IMR-90 (cell line): ENCODE measurements at regions not wholly inside any gene's neighbourhood (a gene's known extent, or its start where the extent isn't known, plus 50 kb on each side); places are given as distances from the start of the nearest gene placed in this dataset.
A peak's percentile ranks its signal among the peaks of the same experiment; 100 is the strongest.

Source experiments
- ATAC-seq: fragments of 200-7000 bp; cut with Tn5 transposase; 2 replicates; pipeline ENCODE4 v1.9.1; 2020; ENCODE audit warnings: low read depth, mild to moderate bottlenecking, moderate library complexity
- BruUV-seq: library from RNA; stranded (reverse); fragments of 400-500 nt; replicated peaks from 2 replicates; lab custom pipeline; 2021; lab: Mats Ljungman, UMichigan
- CTCF ChIA-PET: fragments of 300-600 bp; formaldehyde crosslinking; extraction: SDS; loops from one replicate; lab custom pipeline; 2021; ENCODE audit warnings: antibody characterized with exemption; lab: Yijun Ruan, JAX
- POLR2A ChIA-PET: fragments of 300-600 bp; sonication (Branson Sonifier 250); formaldehyde crosslinking; loops from one replicate; lab custom pipeline; 2022; ENCODE audit warnings: antibody characterized with exemption; ENCODE audit not compliant: unreplicated experiment; lab: Charles Lee
- DNase-seq: peaks from one replicate; pipeline ENCODE4 v3.0.0; 2013
- H2AFZ ChIP-seq: replicated peaks from 2 replicates; pipeline ENCODE3; 2013; ENCODE audit warnings: low read length, mild to moderate bottlenecking; ENCODE audit not compliant: poor library complexity
- H2AK5ac ChIP-seq: 2 replicates; pipeline ENCODE4 v1.6.1; 2013; ENCODE audit warnings: low read depth, low read length, inconsistent platforms
- H2AK9ac ChIP-seq: replicated peaks from 2 replicates; pipeline ENCODE3; 2013; ENCODE audit warnings: mild to moderate bottlenecking, low read depth, low read length, moderate library complexity; ENCODE audit not compliant: poor library complexity
- H2BK120ac ChIP-seq: 2 replicates; pipeline ENCODE4 v1.6.1; 2013; ENCODE audit warnings: low read depth, low read length, inconsistent platforms
- H2BK15ac ChIP-seq: 3 replicates; pipeline ENCODE4 v1.6.1; 2013; ENCODE audit warnings: low read depth, low read length, inconsistent platforms
- H2BK20ac ChIP-seq: 2 replicates; pipeline ENCODE4 v1.6.1; 2013; ENCODE audit warnings: low read depth, mild to moderate bottlenecking, inconsistent platforms, low read length, moderate library complexity
- H2BK5ac ChIP-seq: 2 replicates; pipeline ENCODE4 v1.6.1; 2013; ENCODE audit warnings: mild to moderate bottlenecking, low read depth, low read length, inconsistent platforms; ENCODE audit not compliant: poor library complexity, severe bottlenecking
- H3K14ac ChIP-seq: replicated peaks from 2 replicates; pipeline ENCODE4 v1.6.1; 2013; ENCODE audit warnings: low read depth, low read length, inconsistent platforms
- H3K18ac ChIP-seq: 2 replicates; pipeline ENCODE4 v1.6.1; 2013; ENCODE audit warnings: low read depth, low read length, control low read depth
- H3K23ac ChIP-seq: 2 replicates; pipeline ENCODE4 v1.6.1; 2013; ENCODE audit warnings: low read depth, low read length, inconsistent platforms
- H3K27ac ChIP-seq: 2 replicates; pipeline ENCODE4 v1.5.1; 2013; ENCODE audit warnings: mild to moderate bottlenecking, control low read depth, low read length; ENCODE audit not compliant: insufficient read depth
- H3K27me3 ChIP-seq: 2 replicates; pipeline ENCODE4 v1.6.1; 2013; ENCODE audit warnings: low read length; ENCODE audit not compliant: control insufficient read depth, insufficient read depth
- H3K36me3 ChIP-seq: 2 replicates; pipeline ENCODE4 v1.6.1; 2013; ENCODE audit warnings: low read length, mixed read lengths; ENCODE audit not compliant: control insufficient read depth, insufficient read depth
- H3K4ac ChIP-seq: 2 replicates; pipeline ENCODE4 v1.6.1; 2013; ENCODE audit warnings: low read depth, low read length, inconsistent platforms
- H3K4me1 ChIP-seq: 2 replicates; pipeline ENCODE4 v1.6.1; 2013; ENCODE audit warnings: low read length, mixed read lengths; ENCODE audit not compliant: control insufficient read depth, insufficient read depth
- H3K4me2 ChIP-seq: 2 replicates; pipeline ENCODE4 v1.6.1; 2013; ENCODE audit warnings: low read depth, mild to moderate bottlenecking, control low read depth, low read length, moderate library complexity
- H3K4me3 ChIP-seq: 2 replicates; pipeline ENCODE4 v1.5.1; 2013; ENCODE audit warnings: low read depth, mild to moderate bottlenecking, control low read depth, low read length, moderate library complexity; ENCODE audit not compliant: insufficient read depth
- H3K56ac ChIP-seq: 2 replicates; pipeline ENCODE4 v1.6.1; 2013; ENCODE audit warnings: low read length, inconsistent platforms; ENCODE audit not compliant: insufficient read depth; ENCODE audit errors: extremely low read depth
- H3K79me1 ChIP-seq, 2 experiments: 2 replicates each; pipeline ENCODE4 v1.6.1; 2013; ENCODE audit warnings: low read length in 2 of 2, inconsistent platforms in 1 of 2, low read depth in 1 of 2
- H3K9ac ChIP-seq: 2 replicates; pipeline ENCODE4 v1.6.1; 2013; ENCODE audit warnings: low read depth, low read length, control low read depth
- H3K9me1 ChIP-seq: 2 replicates; pipeline ENCODE4 v1.6.1; 2013; ENCODE audit warnings: low read length, inconsistent platforms; ENCODE audit not compliant: insufficient read depth
- H3K9me3 ChIP-seq: 2 replicates; pipeline ENCODE4 v1.6.1; 2013; ENCODE audit warnings: low read length; ENCODE audit not compliant: control insufficient read depth, insufficient read depth
- H4K20me1 ChIP-seq: 2 replicates; pipeline ENCODE4 v1.6.1; 2013; ENCODE audit warnings: low read length, inconsistent platforms; ENCODE audit not compliant: insufficient read depth
- H4K5ac ChIP-seq: 2 replicates; pipeline ENCODE4 v1.6.1; 2013; ENCODE audit warnings: mild to moderate bottlenecking, low read depth, low read length, control low read depth
- H4K8ac ChIP-seq, 2 experiments: 2 replicates each; pipeline ENCODE4 v1.6.1; 2013; ENCODE audit warnings: low read depth in 2 of 2, low read length in 2 of 2, control low read depth in 1 of 2, inconsistent platforms in 1 of 2
- H4K91ac ChIP-seq: 2 replicates; pipeline ENCODE4 v1.6.1; 2013; ENCODE audit warnings: low read depth, low read length, inconsistent platforms; ENCODE audit not compliant: insufficient read depth
- BHLHE40 ChIP-seq: fragments of 150-350 bp; IDR thresholded peaks from 2 replicates; pipeline ENCODE4 v1.6.1; 2016; ENCODE audit warnings: mild to moderate bottlenecking, low read depth, low read length
- CEBPB ChIP-seq: IDR thresholded peaks from 2 replicates; pipeline ENCODE4 v1.6.1; 2012; ENCODE audit warnings: low read depth, low read length, improper control_type of control experiment
- CHD1 ChIP-seq: IDR thresholded peaks from 2 replicates; pipeline ENCODE4 v1.6.1; 2012; ENCODE audit warnings: low read depth, low read length, improper control_type of control experiment
- CTCF ChIP-seq: conservative IDR thresholded peaks from 2 replicates; pipeline ENCODE4 v1.5.1; 2012; ENCODE audit warnings: mild to moderate bottlenecking, low read depth, low read length, improper control_type of control experiment
- ELK1 ChIP-seq: fragments of 150-350 bp; IDR thresholded peaks from 2 replicates; pipeline ENCODE4 v1.6.1; 2016; ENCODE audit warnings: low read depth, mild to moderate bottlenecking, low read length, moderate library complexity, borderline replicate concordance
- FOS ChIP-seq: fragments of 150-350 bp; IDR thresholded peaks from 2 replicates; pipeline ENCODE4 v1.6.1; 2016; ENCODE audit warnings: low read depth, low read length
- MAFK ChIP-seq: IDR thresholded peaks from 2 replicates; pipeline ENCODE4 v1.6.1; 2012; ENCODE audit warnings: low read depth, low read length, improper control_type of control experiment
- MAZ ChIP-seq: IDR thresholded peaks from 2 replicates; pipeline ENCODE4 v1.6.1; 2012; ENCODE audit warnings: low read depth, mild to moderate bottlenecking, low read length, improper control_type of control experiment, moderate library complexity, borderline replicate concordance
- MXI1 ChIP-seq: IDR thresholded peaks from 2 replicates; pipeline ENCODE4 v1.6.1; 2012; ENCODE audit warnings: low read depth, mild to moderate bottlenecking, low read length, moderate library complexity, borderline replicate concordance
- NFE2L2 ChIP-seq: fragments of 150-350 bp; IDR thresholded peaks from 2 replicates; pipeline ENCODE4 v1.6.1; 2016; ENCODE audit warnings: low read depth, mild to moderate bottlenecking, low read length
- POLR2A ChIP-seq: IDR thresholded peaks from 2 replicates; pipeline ENCODE4 v1.6.1; 2012; ENCODE audit warnings: mild to moderate bottlenecking, low read depth, low read length
- RAD21 ChIP-seq: IDR thresholded peaks from 2 replicates; pipeline ENCODE4 v1.6.1; 2012; ENCODE audit warnings: low read length, improper control_type of control experiment
- RCOR1 ChIP-seq: IDR thresholded peaks from 2 replicates; pipeline ENCODE4 v1.6.1; 2012; ENCODE audit warnings: mild to moderate bottlenecking, low read length, improper control_type of control experiment; ENCODE audit not compliant: insufficient replicate concordance
- RFX5 ChIP-seq: IDR thresholded peaks from 2 replicates; pipeline ENCODE4 v1.8.0; 2012; ENCODE audit warnings: low read depth, mild to moderate bottlenecking, low read length, moderate library complexity
- USF2 ChIP-seq: fragments of 150-350 bp; IDR thresholded peaks from 2 replicates; pipeline ENCODE4 v1.6.1; 2017; ENCODE audit warnings: mild to moderate bottlenecking, antibody characterized with exemption, low read length, low read depth
- WGBS, 2 experiments: methylation state at CpG; one replicate each; pipeline versions ENCODE4 v1.1.5 to v1.1.7; 2013; ENCODE audit warnings: missing lambda C conversion rate in 2 of 2; ENCODE audit not compliant: insufficient read length in 1 of 2; ENCODE audit errors: extremely low coverage in 2 of 2; 5-methylcytosine and 5-hydroxymethylcytosine counted together
- dilution Hi-C: fragments of 300-500 bp; cut with HindIII; formaldehyde crosslinking; loops from one replicate; pipeline ENCODE4 v1.14.3; 2018; ENCODE audit warnings: low sequenced_read_pairs; ENCODE audit not compliant: unreplicated experiment
- in situ Hi-C: fragments of 300-500 bp; cut with MboI; formaldehyde crosslinking; loops from 3 replicates; pipeline ENCODE4 v1.14.3; 2019; ENCODE audit warnings: low sequenced_read_pairs, inconsistent platforms, mixed read lengths
- intact Hi-C: fragments of 100-400 bp; cut with micrococcal nuclease; formaldehyde crosslinking; loops from 2 replicates; pipeline ENCODE4 v1.10.0; 2022

GRCh38 chr6:170098428-170099170 lies 192.3 kb downstream of the DLL1 start:
- Histone ChIP-seq H3K18ac (no peak overlapping the region), H3K9me1 (no peaks in the 10 kb centered on the region), H2BK15ac (no peak overlapping the region), H2AK9ac (no peak overlapping the region), H3K23ac (no peak overlapping the region), H4K91ac (no peak overlapping the region), H3K9ac (no peak overlapping the region), H3K4me1 (no peaks in the 10 kb centered on the region), H3K14ac (no peak overlapping the region), H4K8ac (no peak overlapping the region), H3K9me3 (peaks cover 67% of the 10 kb centered on the region), H3K27me3 (no peaks in the 10 kb centered on the region), H3K36me3 (no peaks in the 10 kb centered on the region), H3K4ac (no peak overlapping the region), H3K79me1 (no peaks in the 10 kb centered on the region), H2BK5ac (no peak overlapping the region), H2BK20ac (no peak overlapping the region), H3K4me2 (no peak overlapping the region), H2AK5ac (no peak overlapping the region), H3K4me3 (no peak overlapping the region), H3K56ac (no peak overlapping the region), H2BK120ac (no peak overlapping the region), H2AFZ (peak overlapping the region; percentile 43), H4K20me1 (no peaks in the 10 kb centered on the region), H4K5ac (no peak overlapping the region), H3K27ac (no peak overlapping the region)
- 83% methylated on average over 23 of the region's 37 CpGs; no CpG with 5 or more reads in 1 of the 2 experiments for WGBS, 2 experiments
- ChIA-PET CTCF (no interaction called here), POLR2A (no interaction called here)
- no TSS peak for BruUV-seq
- ATAC-seq = no peak
- TF ChIP-seq FOS (no peak), CEBPB (no peak), RCOR1 (no peak), POLR2A (no peak), MAZ (no peak), RFX5 (no peak), NFE2L2 (no peak), BHLHE40 (no peak), MXI1 (no peak), USF2 (no peak), MAFK (no peak), ELK1 (no peak), CTCF (no peak), CHD1 (no peak), RAD21 (no peak)
- intact Hi-C loops = no loop called here
- in situ Hi-C loops = no loop called here
- no peak for DNase-seq
- dilution Hi-C loops = no loop called here
